ENCODE measurements at regions not wholly inside any gene's neighbourhood (a gene's known extent, or its start where the extent isn't known, plus 50 kb on each side); places are given as distances from the start of the nearest gene placed in this dataset.
A peak's percentile ranks its signal among the peaks of the same experiment; 100 is the strongest.

DNA sequence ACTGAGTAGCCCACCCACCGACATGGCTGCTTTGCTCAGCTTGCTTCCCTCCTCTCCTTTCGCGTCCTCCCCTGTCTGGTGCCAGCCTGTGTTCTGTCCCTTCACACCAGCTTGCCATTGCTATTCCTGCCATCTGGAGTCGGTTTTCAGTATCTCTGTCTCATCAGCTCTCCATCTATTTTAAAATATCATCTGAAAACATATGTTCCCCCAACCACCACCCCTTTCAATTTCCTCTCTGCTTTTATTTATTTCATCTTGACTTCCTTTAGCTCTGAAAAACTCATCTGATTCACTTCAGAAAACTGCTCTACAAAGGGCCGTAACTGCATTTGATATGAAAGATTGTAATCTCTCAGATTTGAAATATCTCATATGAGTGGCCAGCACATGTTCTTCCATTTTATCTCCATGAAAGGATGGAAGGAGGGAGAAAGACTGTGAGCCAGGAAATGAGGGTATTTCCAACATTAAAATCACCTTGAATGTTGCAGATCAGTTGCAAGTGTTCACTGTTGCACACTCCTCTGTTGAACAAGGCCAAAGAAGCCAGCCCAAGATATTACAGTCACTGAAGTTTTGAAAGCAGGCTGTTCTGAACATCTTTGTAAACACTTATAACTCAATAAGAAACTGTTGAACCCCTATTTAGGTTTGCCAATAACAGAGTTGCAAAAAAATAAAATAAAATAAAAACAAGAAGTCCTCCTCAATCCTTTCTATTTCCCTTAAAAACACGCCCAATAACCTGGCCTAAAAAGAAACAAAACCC is 202.4 kb upstream of the NEBL start:
- no peak for ATAC-seq
- H3K27ac ChIP-seq (ENCODE audit: low read length) = peak overlapping the region; percentile 9; the same call in 1 of the 2 replicates
- no peaks in the 10 kb centered on the region for H3K27me3 ChIP-seq (ENCODE audit: control insufficient read depth, insufficient read depth, low read length)
- no TSS peak for BruUV-seq (replicated peaks)
- in situ Hi-C loops (cut with HindIII; ENCODE audit: low pct_unique_long_range_greater_than_20kb, low sequenced_read_pairs) = no loop called here
- no peaks in the 10 kb centered on the region for H3K9me3 ChIP-seq (ENCODE audit: control insufficient read depth, insufficient read depth, low read depth, low read length)
- TF ChIP-seq TCF7L2 (IDR thresholded peaks at IDR 0.05; ENCODE audit: low read depth, low read length) (no peak), POLR2AphosphoS5 (IDR thresholded peaks at IDR 0.05; ENCODE audit: low read depth, low read length) (no peak), CTCF (IDR thresholded peaks at IDR 0.05) (no peak), SIN3A (IDR thresholded peaks at IDR 0.05; ENCODE audit: borderline replicate concordance, insufficient read depth, low read depth, low read length) (no peak)
- TF ChIP-seq, protein P1, sequence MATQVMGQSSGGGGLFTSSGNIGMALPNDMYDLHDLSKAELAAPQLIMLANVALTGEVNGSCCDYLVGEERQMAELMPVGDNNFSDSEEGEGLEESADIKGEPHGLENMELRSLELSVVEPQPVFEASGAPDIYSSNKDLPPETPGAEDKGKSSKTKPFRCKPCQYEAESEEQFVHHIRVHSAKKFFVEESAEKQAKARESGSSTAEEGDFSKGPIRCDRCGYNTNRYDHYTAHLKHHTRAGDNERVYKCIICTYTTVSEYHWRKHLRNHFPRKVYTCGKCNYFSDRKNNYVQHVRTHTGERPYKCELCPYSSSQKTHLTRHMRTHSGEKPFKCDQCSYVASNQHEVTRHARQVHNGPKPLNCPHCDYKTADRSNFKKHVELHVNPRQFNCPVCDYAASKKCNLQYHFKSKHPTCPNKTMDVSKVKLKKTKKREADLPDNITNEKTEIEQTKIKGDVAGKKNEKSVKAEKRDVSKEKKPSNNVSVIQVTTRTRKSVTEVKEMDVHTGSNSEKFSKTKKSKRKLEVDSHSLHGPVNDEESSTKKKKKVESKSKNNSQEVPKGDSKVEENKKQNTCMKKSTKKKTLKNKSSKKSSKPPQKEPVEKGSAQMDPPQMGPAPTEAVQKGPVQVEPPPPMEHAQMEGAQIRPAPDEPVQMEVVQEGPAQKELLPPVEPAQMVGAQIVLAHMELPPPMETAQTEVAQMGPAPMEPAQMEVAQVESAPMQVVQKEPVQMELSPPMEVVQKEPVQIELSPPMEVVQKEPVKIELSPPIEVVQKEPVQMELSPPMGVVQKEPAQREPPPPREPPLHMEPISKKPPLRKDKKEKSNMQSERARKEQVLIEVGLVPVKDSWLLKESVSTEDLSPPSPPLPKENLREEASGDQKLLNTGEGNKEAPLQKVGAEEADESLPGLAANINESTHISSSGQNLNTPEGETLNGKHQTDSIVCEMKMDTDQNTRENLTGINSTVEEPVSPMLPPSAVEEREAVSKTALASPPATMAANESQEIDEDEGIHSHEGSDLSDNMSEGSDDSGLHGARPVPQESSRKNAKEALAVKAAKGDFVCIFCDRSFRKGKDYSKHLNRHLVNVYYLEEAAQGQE (IDR thresholded peaks at IDR 0.05; ENCODE audit: insufficient read depth in 1 of 2, low read depth in 2 of 2, low read length in 1 of 2) = no peak
- peaks cover 3% of the 10 kb centered on the region; the same call in 1 of the 2 replicates for H3K4me1 ChIP-seq (ENCODE audit: control insufficient read depth, insufficient read depth, low read length)
- no peak overlapping the region for H3K4me3 ChIP-seq (ENCODE audit: low read depth in 2 of 2, low read length in 2 of 2)
- DNase-seq (ENCODE audit: low read depth, low spot score) = no peak
- H3K36me3 ChIP-seq (ENCODE audit: control insufficient read depth, insufficient read depth, low read length) = no peaks in the 10 kb centered on the region
- CTCF ChIA-PET = no interaction called here
- intact Hi-C loops (cut with micrococcal nuclease; ENCODE audit: unreplicated experiment) = no loop called here
- POLR2A ChIA-PET = no interaction called here

DNA sequence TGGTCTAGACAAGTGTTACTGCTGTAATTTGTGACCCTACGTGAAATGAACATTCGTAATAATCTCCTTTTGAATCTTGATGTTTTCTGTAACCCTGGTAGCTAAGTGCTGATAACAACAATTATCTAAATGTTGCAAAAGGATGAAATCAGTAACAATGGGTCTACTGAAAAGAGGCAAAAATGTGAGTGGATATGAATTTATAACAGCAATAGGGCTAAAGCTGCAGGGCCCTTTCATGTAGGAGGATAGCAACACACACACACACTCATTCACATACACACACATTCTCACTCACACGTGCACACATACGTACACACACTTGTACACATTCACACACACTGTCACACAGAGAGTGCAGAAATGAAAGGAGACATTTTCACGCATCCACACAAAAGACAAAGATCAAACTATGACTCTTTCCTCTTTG is 200.8 kb upstream of the NEBL start:
- ChIA-PET CTCF (no interaction called here), POLR2A (interaction anchor here (0.6 kb wide), 1 partner anchor 422 kb away, joined by 3 read pairs; no protein-coding TSS in a partner anchor)
- Histone ChIP-seq H3K36me3 (ENCODE audit: control insufficient read depth, insufficient read depth, low read length) (no peaks in the 10 kb centered on the region), H3K4me3 (ENCODE audit: low read depth in 2 of 2, low read length in 2 of 2) (no peak overlapping the region), H3K27me3 (ENCODE audit: control insufficient read depth, insufficient read depth, low read length) (no peaks in the 10 kb centered on the region), H3K27ac (ENCODE audit: low read length) (peak overlapping the region; percentile 20; the same call in 1 of the 2 replicates), H3K9me3 (ENCODE audit: control insufficient read depth, insufficient read depth, low read depth, low read length) (no peaks in the 10 kb centered on the region), H3K4me1 (ENCODE audit: control insufficient read depth, insufficient read depth, low read length) (peaks cover 3% of the 10 kb centered on the region; the same call in 1 of the 2 replicates)
- ATAC-seq (no peak), DNase-seq (ENCODE audit: low read depth, low spot score) (no peak)
- in situ Hi-C loops (cut with HindIII; ENCODE audit: low pct_unique_long_range_greater_than_20kb, low sequenced_read_pairs) (no loop called here), intact Hi-C loops (cut with micrococcal nuclease; ENCODE audit: unreplicated experiment) (no loop called here)
- TF ChIP-seq SIN3A (IDR thresholded peaks at IDR 0.05; ENCODE audit: borderline replicate concordance, insufficient read depth, low read depth, low read length) (no peak), POLR2AphosphoS5 (IDR thresholded peaks at IDR 0.05; ENCODE audit: low read depth, low read length) (no peak), CTCF (IDR thresholded peaks at IDR 0.05) (no peak), TCF7L2 (IDR thresholded peaks at IDR 0.05; ENCODE audit: low read depth, low read length) (no peak)
- TF ChIP-seq, protein P1 (IDR thresholded peaks at IDR 0.05; ENCODE audit: insufficient read depth in 1 of 2, low read depth in 2 of 2, low read length in 1 of 2) = no peak
- no TSS peak for BruUV-seq (replicated peaks)
